NCI-H526 treated with DMSO at 0.1 percent for 48 hours (cell line): ENCODE measurements at regions not wholly inside any gene's neighbourhood (a gene's known extent, or its start where the extent isn't known, plus 50 kb on each side); places are given as distances from the start of the nearest gene placed in this dataset.
"Not testable (repeated sequence)": the region's sequence is repeated elsewhere in the genome, so short reads cannot be mapped to it uniquely, and the experiment has no call there.

Source experiments
- DNase-seq: peaks from one replicate; lab custom pipeline; 2025; lab: John Stamatoyannopoulos, UW

DNA sequence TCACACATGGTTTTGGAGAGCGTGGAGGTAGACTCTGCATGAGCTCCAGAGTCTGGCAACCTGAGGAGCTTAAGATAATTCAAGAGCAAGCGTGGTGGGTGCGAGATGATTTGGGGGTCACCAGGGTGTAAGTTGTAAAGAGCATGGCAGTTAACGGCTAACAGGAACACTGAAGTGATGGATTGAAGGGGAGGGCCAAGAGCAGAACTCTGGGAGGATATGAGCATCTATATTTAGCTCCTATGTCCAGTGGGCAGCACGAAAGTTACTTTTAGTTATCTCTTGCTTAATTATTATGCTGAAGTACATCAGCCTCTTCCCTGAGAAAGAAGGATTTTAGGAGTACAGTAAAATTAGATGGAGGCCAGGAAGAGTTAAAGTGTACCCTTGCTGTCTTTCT is 231.9 kb upstream of the HAND2 start:
- no peak for DNase-seq

DNA sequence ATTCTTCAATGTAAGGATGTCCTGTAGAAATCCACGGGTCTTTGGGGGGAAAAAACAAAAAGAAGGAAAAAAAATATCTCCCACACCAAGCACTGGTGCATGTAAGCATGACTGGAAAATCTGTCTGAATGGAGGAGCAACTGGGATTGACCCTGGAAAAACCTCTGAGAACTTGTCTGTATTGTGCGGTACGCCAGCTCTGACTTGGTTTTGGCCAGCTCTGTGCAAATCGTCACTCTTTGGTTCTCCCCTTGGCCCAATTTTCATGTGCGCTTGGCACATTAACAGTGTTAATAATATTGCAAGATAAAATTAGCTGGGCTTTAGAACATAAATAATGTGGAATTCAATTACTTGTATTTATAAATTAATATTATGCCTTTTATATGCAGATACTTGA is 231.2 kb upstream of the HAND2 start:
- no peak for DNase-seq

DNA sequence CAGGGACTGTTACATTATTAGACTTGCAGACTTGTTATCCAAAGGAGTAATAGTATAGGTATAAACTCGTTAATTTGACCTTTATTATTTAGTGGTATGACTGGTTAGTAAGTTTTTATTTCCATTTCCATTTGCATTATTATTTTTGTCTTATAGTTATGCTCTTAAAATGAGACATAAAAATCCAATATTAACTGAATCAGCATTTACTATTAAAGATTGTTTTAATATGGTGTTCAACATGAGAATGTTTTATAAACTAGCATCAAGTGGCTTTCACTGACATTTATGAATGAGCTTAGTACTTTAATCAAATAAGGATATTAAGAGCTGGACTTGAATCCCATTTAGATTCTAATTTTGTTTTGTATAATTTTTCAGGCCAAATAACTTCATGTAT is 228.1 kb upstream of the HAND2 start:
- DNase-seq = no peak

DNA sequence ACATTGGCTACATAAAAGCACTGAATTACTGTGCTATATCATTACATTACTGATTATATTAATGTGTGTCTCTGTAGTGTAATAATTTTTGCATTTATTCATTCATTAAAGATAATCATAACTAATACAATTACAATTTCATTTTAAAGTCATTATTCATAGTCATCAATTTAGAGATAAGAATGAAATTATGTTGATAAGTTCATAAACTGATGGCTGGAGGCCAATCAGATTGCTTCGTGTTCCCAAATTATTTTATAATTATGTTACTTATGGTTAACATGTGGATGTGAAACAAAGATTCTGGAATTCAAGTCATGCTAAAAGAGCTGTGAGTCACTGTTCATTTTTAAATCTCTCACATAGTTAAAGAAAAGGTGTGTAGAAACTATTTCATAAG is 223.4 kb upstream of the HAND2 start:
- no peak for DNase-seq

DNA sequence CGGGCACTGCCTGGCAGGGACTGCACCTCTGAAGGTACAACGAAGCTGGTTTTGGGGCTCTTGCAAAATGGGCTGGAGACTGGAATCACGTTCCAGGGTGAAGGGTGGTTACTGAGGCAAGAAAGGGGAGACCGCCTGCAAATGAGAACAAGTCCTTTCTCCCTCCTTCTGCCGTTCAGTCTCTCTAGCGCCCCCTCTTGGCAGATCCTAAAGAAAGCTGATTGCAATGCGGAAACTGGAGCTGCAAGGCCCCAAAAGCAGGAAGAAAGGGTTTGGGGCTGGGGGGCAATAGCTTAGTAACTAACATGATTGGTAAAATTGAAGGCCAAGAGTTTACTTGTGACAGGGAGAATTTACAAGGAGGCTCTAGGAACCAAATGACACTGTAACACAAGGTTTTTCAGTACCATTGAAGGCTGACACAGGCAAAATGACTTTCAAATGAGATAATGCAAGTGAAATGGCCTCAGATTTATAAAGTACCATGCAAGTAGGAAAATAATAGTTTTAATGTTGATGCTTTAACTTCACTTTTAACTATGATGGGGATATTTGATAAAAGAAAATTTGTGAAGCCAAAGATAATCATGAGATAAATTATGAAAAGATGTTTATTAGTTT is 222.7 kb upstream of the HAND2 start:
- DNase-seq = no peak

DNA sequence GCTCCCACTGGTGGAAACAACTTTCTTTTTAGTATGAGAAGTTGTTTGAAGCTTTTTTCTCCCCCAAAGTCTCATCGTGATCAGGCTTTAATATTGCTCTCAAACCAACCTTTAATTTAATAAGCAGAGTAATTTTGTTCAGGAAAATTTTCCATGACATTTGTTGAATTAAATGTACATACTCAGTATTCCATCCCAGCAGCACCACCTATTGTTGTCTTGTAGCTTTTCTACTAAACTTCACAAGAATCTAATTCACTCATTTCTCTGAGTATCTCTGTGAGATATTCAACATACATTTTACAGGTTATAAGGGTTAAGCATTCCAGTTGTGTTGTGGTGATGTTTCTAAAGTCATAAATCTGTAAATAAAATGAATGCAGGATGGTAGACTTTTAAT is 218.3 kb upstream of the HAND2 start:
- DNase-seq = no peak

DNA sequence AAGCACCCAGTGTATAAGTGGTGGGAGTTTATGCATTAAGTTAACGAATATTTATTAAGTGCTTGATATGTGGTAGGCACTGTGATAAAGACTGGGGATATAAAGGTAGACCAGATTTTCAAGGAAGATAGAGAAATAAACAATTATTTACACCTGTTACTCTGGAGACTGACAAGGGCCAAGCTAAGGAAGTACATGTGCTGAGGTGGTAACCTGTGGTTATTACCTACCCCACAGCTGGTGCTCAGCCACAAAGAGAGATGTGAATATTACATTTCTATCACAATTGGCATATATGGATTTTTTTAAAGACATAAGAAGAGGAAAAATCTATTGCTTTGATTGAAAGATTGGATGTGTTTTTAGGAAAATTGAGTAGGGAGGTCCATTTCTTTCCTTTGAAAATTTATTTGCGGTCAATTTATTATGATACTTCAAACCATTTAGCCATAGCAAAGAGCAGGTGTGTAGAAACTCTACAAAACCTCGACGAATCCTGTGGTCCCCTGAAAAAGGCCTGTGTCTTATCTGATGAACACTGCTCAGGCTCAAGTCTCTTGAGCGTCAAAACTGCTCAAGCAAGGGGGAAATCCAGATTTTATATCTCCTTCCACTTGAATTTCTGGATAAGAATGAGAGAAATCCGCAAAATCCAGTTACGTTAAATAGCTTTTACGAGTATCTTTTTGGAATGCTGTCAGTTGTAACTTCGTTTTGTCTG is 217.7 kb upstream of the HAND2 start:
- DNase-seq = no peak

DNA sequence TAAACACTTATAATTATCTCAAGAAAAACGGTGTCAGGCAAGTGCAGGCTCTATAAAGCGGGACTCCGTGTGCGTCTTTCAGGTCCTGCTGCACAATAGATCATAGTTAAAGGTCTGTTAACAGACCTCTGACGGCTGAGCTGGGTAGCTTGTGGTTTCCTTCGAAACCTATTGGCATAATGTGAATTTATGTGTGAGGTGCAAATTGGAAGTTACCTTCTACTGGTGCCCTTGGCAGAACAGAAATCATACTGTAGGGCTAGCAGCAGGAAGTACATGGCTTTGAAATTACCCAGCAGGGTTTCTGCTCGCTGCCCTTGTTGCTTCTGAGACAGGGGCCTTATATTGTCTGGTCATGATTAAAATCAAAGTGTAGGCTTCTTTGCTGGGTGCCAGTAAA is 216.4 kb upstream of the HAND2 start:
- no peak for DNase-seq

DNA sequence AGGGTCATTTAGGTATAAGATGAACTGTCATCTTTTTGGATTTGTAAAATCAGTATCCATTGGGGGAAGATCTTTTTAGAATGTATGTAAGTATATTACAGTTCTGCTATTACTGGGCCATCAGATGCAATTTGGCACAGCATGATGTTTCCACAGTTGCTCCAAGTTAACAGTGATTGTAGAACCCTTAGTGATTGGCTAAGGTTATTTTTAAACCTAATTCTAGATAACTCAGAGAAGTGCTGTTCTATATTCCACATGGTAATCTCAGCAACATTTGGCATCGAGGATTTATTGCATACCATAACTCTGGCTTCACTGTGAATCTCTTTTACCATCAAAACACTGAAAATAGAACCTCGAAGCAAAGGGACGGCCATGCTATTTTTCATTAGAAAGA is 215.7 kb upstream of the HAND2 start:
- DNase-seq = no peak

DNA sequence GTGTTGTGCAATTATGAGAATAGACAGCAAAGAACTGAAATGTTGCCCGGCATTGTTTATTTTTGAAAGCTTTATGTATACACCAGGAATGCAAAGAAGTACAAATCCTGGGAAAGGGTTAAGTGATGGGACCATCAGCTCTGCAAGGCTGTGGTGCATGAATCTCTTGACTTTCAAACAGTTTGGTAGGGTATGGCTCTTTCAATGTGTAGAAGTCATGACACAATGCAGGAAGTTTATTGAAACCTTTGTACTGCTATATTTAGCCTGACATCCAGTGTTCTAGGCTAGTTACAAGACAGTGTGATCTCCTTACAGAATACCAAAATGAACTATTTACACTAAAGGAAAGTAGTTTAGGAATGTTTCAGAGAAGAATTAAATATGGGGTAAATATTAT is 206.8 kb upstream of the HAND2 start:
- DNase-seq = no peak

DNA sequence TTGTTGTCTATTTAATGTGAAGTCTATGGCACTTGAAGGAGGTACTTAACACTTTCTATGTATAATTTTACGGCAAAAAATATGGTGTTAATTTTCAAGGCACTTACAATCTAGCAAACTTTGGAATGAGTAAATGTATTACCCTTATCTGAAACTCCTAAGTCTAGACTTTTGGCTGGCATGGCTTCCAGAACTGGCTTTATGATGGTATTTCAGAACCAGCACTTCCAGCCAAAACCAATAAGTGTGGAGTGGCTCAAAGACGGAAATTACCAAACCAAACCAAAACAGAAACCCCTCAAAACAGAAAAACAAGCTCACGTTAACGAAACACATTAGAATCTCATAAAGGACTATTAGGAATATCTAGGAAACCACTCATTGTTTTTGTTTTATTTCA is 205.6 kb upstream of the HAND2 start:
- no peak for DNase-seq

DNA sequence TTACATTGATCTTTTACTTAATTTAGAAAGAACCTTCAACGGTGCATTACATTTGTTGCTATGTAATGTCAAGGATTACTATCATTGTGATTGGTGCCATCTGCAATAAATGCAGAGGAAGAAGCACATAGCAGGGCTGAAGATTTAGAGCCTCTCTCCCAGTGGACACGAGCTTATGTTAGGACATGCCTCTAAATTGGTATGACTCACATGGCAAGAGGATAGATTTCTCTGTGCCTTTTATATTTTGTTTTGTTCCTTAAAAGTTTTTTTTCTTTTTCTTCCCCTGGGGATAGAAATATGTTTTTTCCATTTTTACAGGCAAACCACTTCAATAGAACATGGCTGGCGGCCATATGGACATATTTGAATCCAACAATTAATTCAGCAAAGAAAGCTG is 205.0 kb upstream of the HAND2 start:
- DNase-seq = no peak

DNA sequence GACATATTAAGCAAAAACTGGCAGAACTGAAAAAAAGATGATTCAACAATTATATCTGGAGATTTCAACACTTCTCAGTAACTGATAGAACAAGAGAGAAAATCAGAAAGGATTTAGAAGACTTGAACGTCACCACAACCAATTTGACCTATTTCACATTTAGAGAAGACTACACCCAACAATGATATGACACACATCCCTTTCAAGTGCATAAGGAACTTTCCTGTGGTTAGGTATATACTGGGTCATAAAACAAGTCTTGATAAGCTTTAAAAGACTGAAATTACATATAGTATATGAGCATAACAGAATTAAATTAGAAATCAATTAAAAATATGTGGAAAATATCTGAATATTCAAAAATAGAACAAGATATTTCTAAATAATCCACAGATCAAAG is 201.2 kb upstream of the HAND2 start:
- DNase-seq = no peak

DNA sequence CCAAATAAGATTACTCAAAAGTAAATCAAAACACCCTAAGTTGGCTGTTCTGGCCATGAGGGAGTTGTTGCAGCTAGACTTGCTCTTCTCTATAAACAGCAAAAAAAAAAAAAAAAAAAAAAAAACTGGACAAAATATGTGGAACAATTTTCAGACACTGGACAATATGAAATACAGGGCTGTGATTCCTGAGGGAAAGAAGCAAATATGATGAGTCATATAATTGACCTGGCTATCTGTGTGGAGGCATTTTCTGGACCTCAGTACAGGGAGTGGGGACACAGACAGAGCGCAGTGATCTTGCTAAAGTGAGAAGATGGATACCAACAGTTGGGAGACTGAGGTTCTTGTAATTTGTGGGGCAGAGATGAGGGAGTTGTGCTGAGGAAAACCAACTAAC is 192.0 kb upstream of the HAND2 start:
- DNase-seq = no peak

DNA sequence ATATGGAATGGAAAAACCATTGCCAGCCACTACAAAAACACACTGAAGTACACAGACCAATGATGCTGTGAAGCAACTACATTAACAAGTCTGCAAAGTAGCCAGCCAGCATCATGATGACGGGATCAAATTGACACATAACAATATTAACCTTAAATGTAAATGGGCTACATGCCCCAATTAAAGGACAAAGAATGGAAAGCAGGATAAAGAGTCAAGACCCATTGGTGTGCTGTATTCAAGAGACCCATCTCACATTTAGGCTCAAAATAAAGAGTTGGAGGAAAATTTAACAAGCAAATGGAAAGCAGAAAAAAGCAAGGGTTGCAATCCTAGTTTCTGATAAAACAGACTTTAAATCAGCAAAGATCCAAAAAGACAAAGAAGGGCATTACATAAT is 188.5 kb upstream of the HAND2 start:
- DNase-seq = not testable (repeated sequence)

DNA sequence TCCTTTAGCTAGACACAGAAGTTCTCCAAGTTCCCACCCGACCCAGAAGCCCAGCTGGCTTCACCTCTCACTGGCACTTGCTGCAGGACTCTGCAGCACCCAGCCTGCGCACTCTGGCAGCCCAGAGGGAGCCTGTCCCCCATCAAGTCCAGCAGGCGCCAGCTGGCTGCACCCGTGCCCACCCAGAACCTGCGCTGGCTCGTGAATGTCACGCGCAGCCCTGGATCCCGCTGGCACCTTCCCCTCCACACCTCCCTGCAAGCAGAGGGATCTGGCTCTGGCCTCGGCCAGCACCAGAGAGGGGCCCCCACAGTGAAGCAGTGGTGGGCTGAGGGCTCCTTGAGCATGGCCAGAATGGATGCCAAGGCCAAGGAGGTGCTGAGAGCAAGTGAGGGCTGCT is 187.6 kb upstream of the HAND2 start:
- DNase-seq = no peak

DNA sequence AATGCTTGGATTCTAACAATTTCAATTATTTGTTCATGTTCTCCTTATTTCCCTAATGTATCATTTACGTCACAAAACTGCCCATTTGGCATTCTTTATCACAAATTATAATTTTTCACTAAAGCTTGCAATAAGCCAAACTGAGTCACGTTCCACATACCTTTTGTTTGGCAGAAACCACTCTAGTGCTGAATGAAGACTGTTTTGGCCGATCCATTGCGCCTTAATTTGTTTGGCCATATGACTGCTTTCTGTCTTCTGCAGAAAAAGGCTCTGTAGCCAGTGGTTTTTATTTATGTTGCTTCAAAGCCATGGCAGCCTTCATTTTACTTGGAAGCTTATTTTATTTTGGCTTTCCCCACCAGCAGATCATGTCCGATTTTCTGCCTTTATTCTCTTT is 184.4 kb upstream of the HAND2 start:
- DNase-seq = no peak

DNA sequence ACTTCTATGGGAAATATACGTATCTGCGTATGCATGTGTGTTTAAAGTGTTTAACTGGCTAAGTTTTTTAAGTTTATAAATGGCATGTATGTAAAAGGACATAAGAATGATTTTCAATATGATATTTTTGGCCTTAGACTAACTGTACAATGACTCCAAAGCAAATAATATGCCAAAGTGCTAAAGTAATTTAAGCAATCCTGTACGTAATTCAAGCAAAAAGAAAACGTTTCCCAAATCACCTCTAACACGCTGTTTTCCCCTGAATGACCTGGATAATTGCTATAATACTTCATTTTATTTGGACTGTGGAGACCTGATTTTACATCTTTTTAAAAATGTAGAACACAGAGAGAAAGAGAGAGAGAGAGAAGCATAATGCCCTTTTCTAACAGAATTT is 183.0 kb upstream of the HAND2 start:
- no peak for DNase-seq

DNA sequence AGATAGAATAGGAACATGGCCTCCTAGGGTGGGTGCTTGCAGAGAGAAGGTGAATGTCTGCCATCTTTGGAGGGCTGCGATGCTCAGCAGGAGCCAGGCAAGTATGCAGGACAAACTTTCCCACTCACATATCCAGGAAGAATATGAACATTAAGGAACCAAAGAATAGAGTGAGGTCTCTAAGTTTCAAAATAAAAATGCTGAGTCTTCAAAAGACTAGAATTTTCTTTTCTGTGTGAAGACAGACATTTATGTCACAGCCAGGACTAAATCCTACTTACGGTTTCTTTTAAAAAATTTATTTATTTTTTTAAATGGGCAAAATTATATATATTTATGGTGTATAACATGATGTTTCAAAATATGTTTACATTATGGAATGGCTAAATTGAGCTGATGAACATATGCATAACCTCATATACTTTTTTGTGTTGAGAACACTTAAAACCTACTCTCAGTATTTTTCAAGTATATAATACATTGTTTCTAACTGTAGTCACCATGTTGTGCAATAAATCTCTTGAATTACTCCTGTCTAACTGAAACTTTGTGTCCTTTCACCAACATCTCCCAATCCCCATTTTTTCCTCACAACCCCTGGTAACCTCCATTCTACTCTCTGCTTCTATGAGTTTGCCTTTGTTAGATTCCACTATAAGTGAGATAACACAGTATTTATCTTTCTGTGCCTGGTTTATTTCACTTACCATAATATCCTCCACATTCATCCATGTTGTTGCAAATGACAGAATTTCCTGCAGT is 177.8 kb upstream of the HAND2 start:
- DNase-seq = no peak

DNA sequence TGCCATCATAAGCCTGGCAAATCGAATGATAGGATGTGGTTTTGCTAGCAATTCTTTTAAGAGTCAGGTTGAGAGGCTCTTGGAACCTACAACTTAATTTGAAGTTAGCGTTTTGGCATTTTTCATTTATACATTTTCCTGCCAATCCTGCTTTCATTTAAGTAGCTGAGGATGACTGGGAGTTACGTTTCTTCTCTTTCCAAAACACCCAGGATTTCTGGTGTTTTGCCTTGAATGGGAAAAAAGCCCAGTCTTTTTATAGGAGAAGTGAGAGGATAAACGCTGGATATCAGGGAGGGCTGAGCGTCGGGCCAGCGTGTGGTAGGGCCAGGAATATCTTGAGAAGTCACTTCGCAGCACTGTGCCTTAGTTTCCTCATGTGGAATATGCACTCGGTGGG is 174.2 kb upstream of the HAND2 start:
- no peak for DNase-seq

DNA sequence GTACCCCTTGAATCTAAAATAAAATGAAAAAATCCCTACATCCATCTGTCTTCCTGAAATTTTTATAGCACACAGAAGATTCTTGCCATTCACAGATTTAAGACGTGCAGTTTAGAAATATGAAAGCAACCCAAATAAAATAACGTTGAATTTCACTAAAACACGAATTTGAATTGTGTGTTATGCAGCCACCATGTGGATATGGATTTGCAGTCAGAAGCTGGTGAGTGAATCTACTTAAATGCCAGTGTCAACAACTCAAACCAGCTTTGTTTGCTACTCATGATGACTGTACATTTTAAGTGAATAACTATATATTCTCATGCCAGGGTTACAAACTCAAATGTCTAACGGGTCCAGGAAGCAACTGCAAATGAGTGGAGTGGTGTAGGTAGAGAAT is 173.0 kb upstream of the HAND2 start:
- no peak for DNase-seq

DNA sequence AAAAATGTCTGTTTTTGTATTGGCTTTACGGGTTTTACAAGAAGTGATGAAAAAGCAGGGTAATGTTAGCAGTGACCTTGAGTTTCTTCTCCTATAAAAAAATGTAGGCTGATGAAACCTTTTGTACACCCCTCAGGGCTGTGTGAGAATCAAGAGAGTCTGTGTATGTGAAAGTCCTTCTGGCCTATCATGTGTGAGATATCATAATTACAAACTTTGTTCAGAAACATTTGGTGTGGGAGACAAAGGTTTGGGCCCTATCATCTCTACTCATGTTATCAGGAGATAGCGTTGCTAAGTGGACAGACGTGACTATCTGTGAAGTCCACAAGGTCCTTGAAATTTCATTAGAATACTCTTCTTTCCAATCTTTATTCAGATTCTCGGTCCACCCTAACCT is 170.6 kb upstream of the HAND2 start:
- DNase-seq = no peak

DNA sequence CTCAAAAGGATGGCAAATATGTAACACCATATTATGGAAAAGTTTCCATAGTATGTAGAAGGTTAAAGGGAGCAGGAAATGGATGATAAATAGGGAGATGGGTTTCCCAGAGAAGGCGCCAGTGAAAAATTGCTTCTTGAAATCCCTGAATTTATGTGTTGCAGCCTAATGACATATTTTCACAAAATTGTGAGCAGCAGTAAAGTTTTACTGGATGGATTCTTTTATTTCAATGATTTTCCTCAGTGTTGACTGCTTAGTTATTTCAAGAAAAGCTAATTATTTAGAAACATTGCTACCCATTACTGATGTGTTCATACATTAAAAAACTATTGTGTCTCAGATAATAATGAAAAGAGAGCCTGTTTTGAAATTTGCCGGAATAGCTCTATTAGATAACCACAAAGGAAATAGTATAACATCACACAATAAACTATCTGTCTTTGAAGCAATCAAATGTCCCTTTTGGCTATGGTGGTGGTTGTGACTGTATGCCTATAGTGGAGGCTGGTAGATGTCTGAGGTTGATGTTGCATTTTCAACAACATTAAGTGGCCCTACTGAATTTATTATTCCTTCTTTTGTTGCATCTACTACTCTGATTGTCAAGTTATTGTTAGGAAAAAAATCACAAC is 169.9 kb upstream of the HAND2 start:
- DNase-seq = no peak
